HG03469 (cell line): ENCODE measurements at regions not wholly inside any gene's neighbourhood (a gene's known extent, or its start where the extent isn't known, plus 50 kb on each side); places are given as distances from the start of the nearest gene placed in this dataset.

ENCODE experiments used
- ATAC-seq: cut with Tn5 transposase; IDR thresholded peaks from one replicate; pipeline ENCODE4 v1.9.1; 2021; ENCODE audit warnings: mild to moderate bottlenecking, moderate library complexity, moderate number of reproducible peaks; ENCODE audit not compliant: unreplicated experiment

- no peak for ATAC-seq
Observed at GRCh38 chr6:150536835-150537234, 62.9 kb upstream of the PLEKHG1 start.

DNA sequence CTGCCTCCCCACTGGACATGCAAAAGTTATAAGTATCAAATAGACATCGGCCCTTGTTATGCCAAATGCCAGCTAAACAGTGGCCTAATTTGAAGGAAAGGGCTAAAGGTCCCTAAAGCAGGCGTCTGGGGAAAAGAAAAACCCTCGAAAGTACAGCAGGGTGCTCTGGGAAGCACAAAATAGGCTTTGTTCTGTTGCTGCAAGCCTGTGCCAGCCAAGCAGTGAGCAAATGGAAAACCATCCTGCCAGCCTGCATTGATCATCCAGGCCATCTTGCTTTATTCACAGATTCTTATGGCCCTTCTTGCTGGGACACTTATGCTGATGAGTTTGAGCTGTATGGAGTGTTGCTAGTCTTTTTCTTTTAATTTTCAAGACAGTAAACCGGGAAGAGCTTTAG is 62.2 kb upstream of the PLEKHG1 start:
- no peak for ATAC-seq

DNA sequence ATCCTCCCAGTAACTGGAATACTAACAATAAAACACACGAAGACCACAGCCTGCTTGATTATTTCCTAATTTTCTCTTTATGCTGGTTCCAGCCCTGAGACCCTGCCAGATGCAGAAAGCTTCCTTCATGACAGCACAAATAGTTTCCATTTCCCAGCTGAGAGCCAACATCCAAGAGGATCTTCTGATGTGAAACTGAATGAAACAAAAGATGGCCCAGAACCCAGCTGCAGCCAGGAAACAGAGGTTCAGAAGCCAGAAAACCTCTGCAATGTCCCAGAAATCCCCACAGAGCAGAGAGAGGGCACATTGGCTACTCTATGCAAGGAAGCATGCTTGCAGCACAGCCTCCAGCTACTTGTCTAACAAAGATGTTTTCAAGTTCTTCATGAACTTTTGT is 61.8 kb upstream of the PLEKHG1 start:
- ATAC-seq, result no peak

DNA sequence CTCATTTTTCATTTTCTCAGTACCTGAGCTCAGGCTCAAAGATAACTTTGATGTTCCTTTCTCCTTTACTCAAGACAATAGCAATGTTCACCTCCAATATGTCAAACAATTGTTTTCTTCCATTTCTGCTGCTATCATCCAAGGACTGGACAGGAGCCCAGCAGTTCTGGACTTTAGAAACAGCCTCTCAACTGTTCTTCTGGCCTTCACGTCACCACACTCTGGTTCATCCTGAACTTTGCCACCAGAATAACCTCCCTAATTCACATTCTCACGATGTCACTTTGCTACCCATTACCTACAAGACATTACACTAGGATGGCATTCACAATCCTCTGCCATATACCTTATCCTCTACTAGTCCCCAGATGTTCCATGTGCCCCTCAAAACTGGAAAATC is 60.6 kb upstream of the PLEKHG1 start:
- no peak for ATAC-seq

- no peak for ATAC-seq
Observed at GRCh38 chr6:150539568-150539967, 60.1 kb upstream of the PLEKHG1 start.

GRCh38 chr6:150541576-150541975 is 58.1 kb upstream of the PLEKHG1 start:
- ATAC-seq, result no peak

DNA sequence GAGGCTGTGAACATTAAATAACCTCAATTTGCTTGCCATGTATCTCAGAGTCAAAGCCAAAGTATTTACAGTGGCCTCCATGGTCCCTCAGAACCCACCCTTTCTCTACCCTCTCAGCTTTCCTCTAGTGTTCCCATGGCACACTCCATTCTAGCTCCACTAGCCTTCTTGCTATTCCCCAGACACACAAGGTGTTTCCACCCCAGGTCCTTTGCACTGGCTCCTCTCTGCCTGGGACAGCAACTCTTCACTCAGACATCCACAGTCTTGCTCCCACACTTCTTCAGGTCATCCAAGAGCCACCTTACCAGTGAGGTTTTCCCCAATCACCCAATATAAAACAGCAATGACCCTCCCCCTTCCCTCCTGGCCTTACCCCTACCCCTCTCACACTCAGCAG is 56.5 kb upstream of the PLEKHG1 start:
- ATAC-seq, result no peak

DNA sequence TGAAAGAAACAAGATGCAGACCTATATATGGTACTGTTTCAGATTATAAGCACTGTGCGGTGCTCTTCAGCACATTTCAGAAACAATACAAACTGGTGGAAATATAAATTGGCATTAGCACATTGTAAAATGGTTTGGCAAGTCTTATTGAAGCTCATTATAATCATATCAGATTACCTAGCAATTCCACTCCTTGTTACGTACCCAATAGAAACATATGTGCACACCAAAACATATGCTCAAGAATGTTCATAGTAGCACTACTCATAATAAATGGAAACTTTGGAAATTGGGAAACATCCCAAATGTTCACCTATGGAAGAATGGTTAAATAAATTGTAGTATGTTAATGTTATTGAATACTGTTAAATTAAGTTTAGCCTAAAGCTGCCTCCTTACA is 54.9 kb upstream of the PLEKHG1 start:
- no peak for ATAC-seq

- no peak for ATAC-seq
Observed at GRCh38 chr6:150546457-150546856, 53.2 kb upstream of the PLEKHG1 start.

GRCh38 chr6:150547502-150548222 is 52.0 kb upstream of the PLEKHG1 start:
- no peak for ATAC-seq

DNA sequence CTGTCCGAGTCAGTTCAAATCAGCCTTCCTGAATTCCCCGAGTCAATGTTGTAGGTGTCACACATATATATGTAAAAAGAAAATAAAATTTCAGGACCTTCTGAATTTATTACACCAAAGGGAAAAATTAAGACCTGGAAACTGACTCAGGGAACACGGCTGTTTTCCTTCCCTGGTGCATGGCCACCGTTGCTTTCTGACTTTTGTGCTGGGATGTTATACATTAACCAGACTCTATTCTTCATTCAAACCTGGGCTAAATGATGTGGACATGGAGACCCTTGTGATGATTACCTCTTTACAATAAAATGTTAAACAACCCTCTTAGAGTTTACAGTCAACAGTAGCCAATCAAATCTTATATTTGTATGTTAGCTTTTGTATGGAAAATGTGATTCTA is 51.4 kb upstream of the PLEKHG1 start:
- no peak for ATAC-seq

GRCh38 chr6:150549007-150549406 is 50.7 kb upstream of the PLEKHG1 start:
- ATAC-seq, result no peak

GRCh38 chr6:150549674-150550101 is 50.0 kb upstream of the PLEKHG1 start:
- ATAC-seq, result no peak
